ENCODE measurements at regions not wholly inside any gene's neighbourhood (a gene's known extent, or its start where the extent isn't known, plus 50 kb on each side); places are given as distances from the start of the nearest gene placed in this dataset.

DNA sequence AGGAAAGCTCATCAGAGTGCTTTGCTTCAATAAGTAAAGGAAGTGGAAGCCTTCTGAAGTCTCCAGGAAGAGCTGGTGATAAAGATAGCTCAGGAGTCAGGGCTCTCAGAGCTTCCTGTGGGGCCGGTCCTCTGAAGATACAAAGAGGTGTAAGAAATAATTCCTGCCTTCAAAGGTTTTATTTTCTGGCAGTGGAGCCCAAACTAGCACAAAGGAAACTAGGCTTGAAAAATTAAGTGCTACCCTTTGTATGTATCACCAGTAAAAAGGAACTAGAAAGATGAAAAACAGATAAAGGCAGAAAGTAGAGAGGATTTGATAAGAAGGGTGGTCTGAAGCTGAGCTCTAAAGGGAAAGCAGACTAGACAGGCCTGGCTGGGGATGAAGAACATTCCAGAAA, 204.1 kb upstream of the SASH1 start:
- no peaks in the 10 kb centered on the region for H3K36me3 ChIP-seq (ENCODE audit: insufficient read depth, low read length)
- no peaks in the 10 kb centered on the region for H4K20me1 ChIP-seq (ENCODE audit: insufficient read depth, low read length)
- H3K4me3 ChIP-seq (ENCODE audit: low read depth, low read length, poor library complexity, severe bottlenecking) = no peak overlapping the region
- no peaks in the 10 kb centered on the region for H3K79me2 ChIP-seq (ENCODE audit: insufficient read depth, low read length)
- TF ChIP-seq, protein P1, sequence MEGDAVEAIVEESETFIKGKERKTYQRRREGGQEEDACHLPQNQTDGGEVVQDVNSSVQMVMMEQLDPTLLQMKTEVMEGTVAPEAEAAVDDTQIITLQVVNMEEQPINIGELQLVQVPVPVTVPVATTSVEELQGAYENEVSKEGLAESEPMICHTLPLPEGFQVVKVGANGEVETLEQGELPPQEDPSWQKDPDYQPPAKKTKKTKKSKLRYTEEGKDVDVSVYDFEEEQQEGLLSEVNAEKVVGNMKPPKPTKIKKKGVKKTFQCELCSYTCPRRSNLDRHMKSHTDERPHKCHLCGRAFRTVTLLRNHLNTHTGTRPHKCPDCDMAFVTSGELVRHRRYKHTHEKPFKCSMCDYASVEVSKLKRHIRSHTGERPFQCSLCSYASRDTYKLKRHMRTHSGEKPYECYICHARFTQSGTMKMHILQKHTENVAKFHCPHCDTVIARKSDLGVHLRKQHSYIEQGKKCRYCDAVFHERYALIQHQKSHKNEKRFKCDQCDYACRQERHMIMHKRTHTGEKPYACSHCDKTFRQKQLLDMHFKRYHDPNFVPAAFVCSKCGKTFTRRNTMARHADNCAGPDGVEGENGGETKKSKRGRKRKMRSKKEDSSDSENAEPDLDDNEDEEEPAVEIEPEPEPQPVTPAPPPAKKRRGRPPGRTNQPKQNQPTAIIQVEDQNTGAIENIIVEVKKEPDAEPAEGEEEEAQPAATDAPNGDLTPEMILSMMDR (IDR thresholded peaks at IDR 0.05; ENCODE audit: low read length) = no peak
- no peak for TF ChIP-seq EZH2 (IDR thresholded peaks at IDR 0.05; ENCODE audit: borderline replicate concordance, low read length)
- no peaks in the 10 kb centered on the region for H3K9me2 ChIP-seq (ENCODE audit: low read depth, low read length)
- H3K9me3 ChIP-seq (ENCODE audit: low read length) = no peaks in the 10 kb centered on the region
- H3K27me3 ChIP-seq (ENCODE audit: insufficient read depth, low read length) = no peaks in the 10 kb centered on the region
- no peaks in the 10 kb centered on the region for H3K4me1 ChIP-seq (ENCODE audit: insufficient read depth, low read length, severe bottlenecking)
- H3K27ac ChIP-seq (ENCODE audit: low read depth, low read length, poor library complexity, severe bottlenecking) = no peak overlapping the region
- H3F3A ChIP-seq (ENCODE audit: insufficient read depth, low read length) = no peaks in the 10 kb centered on the region
- H3K4me2 ChIP-seq (ENCODE audit: low read length) = no peak overlapping the region
- H3K9ac ChIP-seq (ENCODE audit: low read length) = no peak overlapping the region
- H2AFZ ChIP-seq (ENCODE audit: low read length) = no peak overlapping the region

DNA sequence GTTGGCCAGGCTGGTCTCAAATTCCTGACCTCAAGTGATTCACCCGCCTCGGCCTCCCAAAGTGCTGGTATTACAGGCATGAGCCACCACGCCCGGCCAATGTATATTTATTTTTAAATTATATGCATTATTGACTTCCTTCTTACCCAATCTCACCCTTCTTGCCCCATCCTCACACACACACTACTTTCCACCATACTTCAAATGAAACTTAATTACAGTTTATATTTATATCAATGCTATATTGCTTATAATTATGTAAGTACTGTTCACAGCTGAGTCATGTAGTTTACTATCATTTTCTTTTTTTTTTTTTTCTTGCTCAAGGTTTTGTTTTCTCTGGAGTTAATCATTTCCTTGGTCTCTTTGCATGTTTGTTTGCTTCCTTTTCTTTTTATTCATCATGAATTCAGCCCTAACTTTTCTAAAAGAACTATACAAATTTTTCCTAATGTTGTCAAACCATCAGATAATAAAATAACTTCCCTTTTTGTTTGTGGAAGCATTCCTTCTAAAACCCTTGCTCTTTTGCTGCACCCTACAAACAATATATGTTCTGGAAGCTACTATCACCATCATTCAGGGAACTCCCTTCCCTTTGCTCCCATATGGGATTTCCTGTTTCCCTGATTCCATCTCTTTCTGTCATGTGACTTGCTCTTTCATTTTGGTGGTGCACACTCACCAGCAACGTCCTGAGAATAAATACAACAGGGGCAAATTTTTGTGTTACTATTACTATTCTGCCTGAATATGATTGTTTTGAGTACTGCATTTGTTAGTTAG, 201.7 kb upstream of the SASH1 start:
- no peak overlapping the region for H3K9ac ChIP-seq (ENCODE audit: low read length)

DNA sequence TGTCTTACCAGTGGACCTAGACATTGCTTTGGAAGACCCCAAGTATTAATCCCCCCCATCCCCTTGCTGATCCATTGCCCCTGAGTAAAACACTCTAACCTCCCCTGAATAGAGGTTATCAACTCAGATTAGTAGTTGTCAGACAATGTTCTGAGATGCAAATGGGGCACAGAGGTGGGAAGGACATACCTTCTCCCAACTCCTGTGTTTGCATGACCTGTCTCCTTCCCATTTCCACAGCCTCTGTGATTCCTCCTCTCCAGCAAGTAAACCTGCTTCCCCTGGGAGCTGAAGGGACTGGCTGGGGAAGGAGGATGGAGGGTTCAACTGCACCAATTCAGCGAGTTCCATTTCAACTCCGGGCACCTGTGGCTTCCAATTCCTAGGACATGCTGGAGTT, 199.8 kb upstream of the SASH1 start:
- Histone ChIP-seq H3K27me3 (ENCODE audit: insufficient read depth, low read length) (no peaks in the 10 kb centered on the region), H3K27ac (ENCODE audit: low read depth, low read length, poor library complexity, severe bottlenecking) (no peak overlapping the region), H4K20me1 (ENCODE audit: insufficient read depth, low read length) (no peaks in the 10 kb centered on the region), H3K9me2 (ENCODE audit: low read depth, low read length) (no peaks in the 10 kb centered on the region; the same call in 1 of the 2 replicates), H2AFZ (ENCODE audit: low read length) (no peak overlapping the region), H3K9ac (ENCODE audit: low read length) (no peak overlapping the region), H3K4me1 (ENCODE audit: insufficient read depth, low read length, severe bottlenecking) (no peaks in the 10 kb centered on the region), H3K9me3 (ENCODE audit: low read length) (no peaks in the 10 kb centered on the region), H3F3A (ENCODE audit: insufficient read depth, low read length) (no peaks in the 10 kb centered on the region), H3K79me2 (ENCODE audit: insufficient read depth, low read length) (no peaks in the 10 kb centered on the region), H3K36me3 (ENCODE audit: insufficient read depth, low read length) (no peaks in the 10 kb centered on the region), H3K4me3 (ENCODE audit: low read depth, low read length, poor library complexity, severe bottlenecking) (no peak overlapping the region), H3K4me2 (ENCODE audit: low read length) (no peak overlapping the region)
- TF ChIP-seq, protein P1 (IDR thresholded peaks at IDR 0.05; ENCODE audit: low read length) = no peak
- no peak for TF ChIP-seq EZH2 (IDR thresholded peaks at IDR 0.05; ENCODE audit: borderline replicate concordance, low read length)

More for the DNA sequence above, 201.7 kb upstream of the SASH1 start:
- Histone ChIP-seq H3K9me3 (ENCODE audit: low read length) (no peaks in the 10 kb centered on the region), H4K20me1 (ENCODE audit: insufficient read depth, low read length) (no peaks in the 10 kb centered on the region), H3F3A (ENCODE audit: insufficient read depth, low read length) (no peaks in the 10 kb centered on the region), H3K4me1 (ENCODE audit: insufficient read depth, low read length, severe bottlenecking) (no peaks in the 10 kb centered on the region), H3K4me2 (ENCODE audit: low read length) (no peak overlapping the region), H3K27ac (ENCODE audit: low read depth, low read length, poor library complexity, severe bottlenecking) (no peak overlapping the region), H3K79me2 (ENCODE audit: insufficient read depth, low read length) (no peaks in the 10 kb centered on the region), H3K27me3 (ENCODE audit: insufficient read depth, low read length) (no peaks in the 10 kb centered on the region), H3K36me3 (ENCODE audit: insufficient read depth, low read length) (no peaks in the 10 kb centered on the region), H2AFZ (ENCODE audit: low read length) (no peak overlapping the region), H3K9me2 (ENCODE audit: low read depth, low read length) (no peaks in the 10 kb centered on the region; the same call in 1 of the 2 replicates), H3K4me3 (ENCODE audit: low read depth, low read length, poor library complexity, severe bottlenecking) (no peak overlapping the region)
- TF ChIP-seq, protein P1 (IDR thresholded peaks at IDR 0.05; ENCODE audit: low read length) = no peak
- TF ChIP-seq EZH2 (IDR thresholded peaks at IDR 0.05; ENCODE audit: borderline replicate concordance, low read length) = no peak

Data from OCI-LY1 (cell line).